ENCODE measurements at regions not wholly inside any gene's neighbourhood (a gene's known extent, or its start where the extent isn't known, plus 50 kb on each side); places are given as distances from the start of the nearest gene placed in this dataset.

GRCh38 chr4:184286358-184286757 is 68.7 kb upstream of the ENPP6 start:
- no peak for ATAC-seq
- no peak for FAIRE-seq
- H3K79me2 ChIP-seq (ENCODE audit: control insufficient read depth, insufficient read depth, low read length), result no peaks in the 10 kb centered on the region
- H3K4me1 ChIP-seq (replicated peaks in 1 of 2; ENCODE audit: control insufficient read depth in 2 of 2, insufficient read depth in 2 of 2, low read length in 2 of 2), result peaks cover 0 to 5% of the 10 kb centered on the region in 2 experiments; a peak in 3 of 5 replicates
- no peak overlapping the region for H3K4me3 ChIP-seq
- no TSS peak for BruUV-seq (replicated peaks)
- no peak overlapping the region for H3K27ac ChIP-seq (ENCODE audit: extremely low read depth, low read depth, low read length)
- POLR2A ChIA-PET, result no interaction called here
- intact Hi-C loops (cut with micrococcal nuclease), result no loop called here
- H4K20me1 ChIP-seq (replicated peaks; ENCODE audit: control insufficient read depth, insufficient read depth, low read length), result no peaks in the 10 kb centered on the region
- H3K9me3 ChIP-seq (replicated peaks; ENCODE audit: control insufficient read depth, insufficient read depth, low read depth, low read length), result no peaks in the 10 kb centered on the region
- no peaks in the 10 kb centered on the region for H3K9me1 ChIP-seq (ENCODE audit: control insufficient read depth, insufficient read depth, low read length)
- H3K4me2 ChIP-seq (ENCODE audit: insufficient read depth, low read length), result no peak overlapping the region
- no peak for DNase-seq (ENCODE audit: extremely low read depth in 1 of 4, low spot score in 3 of 4)
- 58% methylated on average over 4 of the region's 4 CpGs for WGBS (ENCODE audit: insufficient coverage, low coverage, missing lambda C conversion rate)
- no peak overlapping the region for H3K9ac ChIP-seq (ENCODE audit: insufficient read depth in 1 of 2, low read depth in 2 of 2, low read length in 2 of 2)
- no peaks in the 10 kb centered on the region for H3K36me3 ChIP-seq (ENCODE audit: control insufficient read depth, insufficient read depth, low read length)
- in situ Hi-C loops (cut with MboI), result no loop called here
- 0 out of 2 replicates have a peak overlapping the region, but pooled peaks have one; percentile 35 for H2AFZ ChIP-seq (ENCODE audit: low read depth, low read length)
- CTCF ChIA-PET (ENCODE audit: low intra/inter-chr PET ratio), result no interaction called here
- no peaks in the 10 kb centered on the region for H3K27me3 ChIP-seq (ENCODE audit: control insufficient read depth in 2 of 2, insufficient read depth in 2 of 2, low read length in 2 of 2)
- TF ChIP-seq ZNF224 (CRISPR knock-in tag; IDR thresholded peaks at IDR 0.05) (no peak), RBM17 (IDR thresholded peaks at IDR 0.05; ENCODE audit: borderline replicate concordance, low read depth, low read length) (no peak), FOXK1 (CRISPR knock-in tag; IDR thresholded peaks at IDR 0.05; ENCODE audit: borderline replicate concordance) (no peak), ADNP (tag; IDR thresholded peaks at IDR 0.05) (no peak), TRIM28 (IDR thresholded peaks at IDR 0.05) (no peak), MEIS2 (IDR thresholded peaks at IDR 0.05; ENCODE audit: partially characterized antibody) (no peak), POLR3G (IDR thresholded peaks at IDR 0.05; ENCODE audit: extremely low read depth, insufficient read length, insufficient replicate concordance) (no peak), KLF6 (CRISPR knock-in tag; IDR thresholded peaks at IDR 0.05; ENCODE audit: borderline replicate concordance) (no peak), POLR2A (conservative IDR thresholded peaks at IDR 0.05) (no peak)
- TF ChIP-seq, protein P1, sequence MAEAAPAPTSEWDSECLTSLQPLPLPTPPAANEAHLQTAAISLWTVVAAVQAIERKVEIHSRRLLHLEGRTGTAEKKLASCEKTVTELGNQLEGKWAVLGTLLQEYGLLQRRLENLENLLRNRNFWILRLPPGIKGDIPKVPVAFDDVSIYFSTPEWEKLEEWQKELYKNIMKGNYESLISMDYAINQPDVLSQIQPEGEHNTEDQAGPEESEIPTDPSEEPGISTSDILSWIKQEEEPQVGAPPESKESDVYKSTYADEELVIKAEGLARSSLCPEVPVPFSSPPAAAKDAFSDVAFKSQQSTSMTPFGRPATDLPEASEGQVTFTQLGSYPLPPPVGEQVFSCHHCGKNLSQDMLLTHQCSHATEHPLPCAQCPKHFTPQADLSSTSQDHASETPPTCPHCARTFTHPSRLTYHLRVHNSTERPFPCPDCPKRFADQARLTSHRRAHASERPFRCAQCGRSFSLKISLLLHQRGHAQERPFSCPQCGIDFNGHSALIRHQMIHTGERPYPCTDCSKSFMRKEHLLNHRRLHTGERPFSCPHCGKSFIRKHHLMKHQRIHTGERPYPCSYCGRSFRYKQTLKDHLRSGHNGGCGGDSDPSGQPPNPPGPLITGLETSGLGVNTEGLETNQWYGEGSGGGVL (CRISPR knock-in tag; IDR thresholded peaks at IDR 0.05), result no peak
- TF ChIP-seq, protein P2, sequence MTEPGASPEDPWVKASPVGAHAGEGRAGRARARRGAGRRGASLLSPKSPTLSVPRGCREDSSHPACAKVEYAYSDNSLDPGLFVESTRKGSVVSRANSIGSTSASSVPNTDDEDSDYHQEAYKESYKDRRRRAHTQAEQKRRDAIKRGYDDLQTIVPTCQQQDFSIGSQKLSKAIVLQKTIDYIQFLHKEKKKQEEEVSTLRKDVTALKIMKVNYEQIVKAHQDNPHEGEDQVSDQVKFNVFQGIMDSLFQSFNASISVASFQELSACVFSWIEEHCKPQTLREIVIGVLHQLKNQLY (CRISPR knock-in tag; conservative IDR thresholded peaks at IDR 0.05), result no peak

All from K562 (cell line).